ES-I3 (cell line): ENCODE measurements at regions not wholly inside any gene's neighbourhood (a gene's known extent, or its start where the extent isn't known, plus 50 kb on each side); places are given as distances from the start of the nearest gene placed in this dataset.

Source experiments
- H3K36me3 ChIP-seq: 2 replicates; pipeline ENCODE4 v1.6.1; 2013; ENCODE audit warnings: mild to moderate bottlenecking, low read length, control low read depth, moderate library complexity; ENCODE audit not compliant: insufficient read depth
- H3K4me1 ChIP-seq: 2 replicates; pipeline ENCODE4 v1.6.1; 2013; ENCODE audit warnings: mild to moderate bottlenecking, control low read depth, low read length; ENCODE audit not compliant: insufficient read depth
- H3K9ac ChIP-seq: 2 replicates; pipeline ENCODE4 v1.6.1; 2013; ENCODE audit warnings: low read depth, mild to moderate bottlenecking, low read length, moderate library complexity
- H3K9me3 ChIP-seq: 2 replicates; pipeline ENCODE4 v1.6.1; 2013; ENCODE audit warnings: mild to moderate bottlenecking, low read length, moderate library complexity; ENCODE audit not compliant: control insufficient read depth, insufficient read depth

DNA sequence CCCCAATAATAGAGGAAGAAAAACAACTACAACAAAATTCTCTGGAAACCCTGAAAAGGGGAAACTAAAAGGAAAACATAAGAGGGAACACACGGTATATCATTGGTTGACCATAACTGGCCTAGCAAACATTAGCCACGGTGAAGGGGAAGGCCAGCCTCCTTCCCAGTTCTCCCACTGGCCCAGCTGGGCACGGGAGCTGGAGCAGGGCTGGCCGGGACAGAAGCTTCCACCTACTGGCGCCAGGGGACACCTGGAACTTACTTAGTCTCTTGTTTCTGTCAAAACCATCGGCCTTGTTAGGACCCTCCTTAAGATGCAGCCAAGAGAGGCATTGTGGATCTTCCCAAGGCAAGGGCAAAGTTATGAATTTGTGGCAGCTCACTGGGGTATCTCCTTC lies 56.1 kb upstream of the DLGAP1 start:
- Histone ChIP-seq H3K9me3 (no peaks in the 10 kb centered on the region), H3K36me3 (no peaks in the 10 kb centered on the region)

DNA sequence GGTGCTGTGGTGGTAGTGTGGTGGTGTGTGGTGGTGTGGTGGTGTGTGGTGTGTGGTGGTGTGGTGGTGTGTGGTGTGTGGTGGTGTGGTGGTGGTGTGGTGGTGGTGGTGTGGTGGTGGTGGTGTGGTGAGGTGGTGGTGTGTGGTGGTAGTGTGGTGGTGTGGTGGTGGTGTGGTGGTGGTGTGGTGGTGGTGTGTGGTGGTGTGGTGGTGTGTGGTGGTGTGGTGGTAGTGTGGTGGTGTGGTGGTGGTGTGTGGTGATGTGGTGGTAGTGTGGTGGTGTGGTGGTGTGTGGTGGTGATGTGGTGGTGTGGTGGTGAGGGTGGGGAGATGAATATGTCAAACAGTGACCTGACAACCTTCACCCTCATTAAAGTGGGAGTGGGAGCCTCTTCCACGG lies 55.6 kb upstream of the DLGAP1 start:
- H3K9ac ChIP-seq = no peak overlapping the region
- no peaks in the 10 kb centered on the region for H3K36me3 ChIP-seq
- no peaks in the 10 kb centered on the region for H3K9me3 ChIP-seq
- H3K4me1 ChIP-seq = no peaks in the 10 kb centered on the region

More for the DNA sequence above, 56.1 kb upstream of the DLGAP1 start:
- Histone ChIP-seq H3K9ac (no peak overlapping the region), H3K4me1 (no peaks in the 10 kb centered on the region)

DNA sequence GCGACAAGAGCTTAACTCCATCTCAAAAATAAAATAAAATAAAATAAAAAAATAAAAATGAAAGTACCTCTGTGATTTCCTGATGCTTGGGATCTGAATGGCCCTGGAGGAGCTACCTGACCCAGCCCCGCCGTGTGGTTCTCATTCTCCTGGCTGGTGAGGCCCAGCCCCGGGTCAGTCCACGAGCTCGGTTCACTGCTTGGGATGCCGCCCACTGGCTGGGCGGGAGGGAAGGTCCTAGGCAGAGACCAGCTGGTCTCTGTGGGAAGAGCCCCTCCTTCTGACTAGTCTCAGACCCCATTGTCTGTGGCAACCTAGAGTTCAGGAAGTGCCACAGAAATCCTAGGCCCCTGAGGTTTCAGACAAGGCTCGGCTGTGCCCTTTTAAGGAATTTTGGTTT lies 55.1 kb upstream of the DLGAP1 start:
- H3K9ac ChIP-seq = no peak overlapping the region
- H3K9me3 ChIP-seq = no peaks in the 10 kb centered on the region
- H3K4me1 ChIP-seq = no peaks in the 10 kb centered on the region
- no peaks in the 10 kb centered on the region for H3K36me3 ChIP-seq
